Gastrocnemius medialis (tissue), 4 donors: ENCODE measurements at regions not wholly inside any gene's neighbourhood (a gene's known extent, or its start where the extent isn't known, plus 50 kb on each side); places are given as distances from the start of the nearest gene placed in this dataset.

ENCODE experiments used
- ATAC-seq, 2 donors: fragments of 150-250 bp; one replicate each; pipeline ENCODE4 v1.9.1; 2016
- DNase-seq, 2 donors: peaks; one replicate each; pipeline ENCODE4 v3.0.0-alpha.2; 2019
- H3K27ac ChIP-seq, 4 donors: fragments of 200-600 bp; sonication (generic); 1 replicate in 1 of 4; 2 replicates in 3 of 4; pipeline ENCODE4 v1.5.1; 2016 to 2018; ENCODE audit warnings: mild to moderate bottlenecking in 2 of 4, moderate library complexity in 1 of 4
- H3K27me3 ChIP-seq, 3 donors: fragments of 200-600 bp; sonication (generic) in 2 of 3; 1 replicate in 1 of 3; 2 replicates in 2 of 3; pipeline versions ENCODE4 v1.5.1 to v1.6.0; 2016 to 2019; ENCODE audit warnings: mild to moderate bottlenecking in 1 of 3, moderate library complexity in 1 of 3
- H3K36me3 ChIP-seq, 2 donors: fragments of 200-600 bp; sonication (generic) in 1 of 2; one replicate each; pipeline ENCODE4 v1.5.1; 2017 to 2018
- H3K4me1 ChIP-seq, 2 donors: fragments of 200-600 bp; sonication (generic) in 1 of 2; one replicate each; pipeline ENCODE4 v1.5.1; 2016 to 2017; ENCODE audit warnings: mild to moderate bottlenecking in 2 of 2
- H3K4me3 ChIP-seq, 4 donors: fragments of 200-600 bp; sonication (generic) in 3 of 4; 1 replicate in 1 of 4; 2 replicates in 3 of 4; pipeline ENCODE4 v1.5.1; 2016 to 2019; ENCODE audit warnings: mild to moderate bottlenecking in 2 of 4
- H3K9me3 ChIP-seq, 3 donors: fragments of 200-600 bp; sonication (generic) in 2 of 3; 1 replicate in 1 of 3; 2 replicates in 2 of 3; pipeline ENCODE4 v1.5.1; 2016 to 2019
- POLR2A ChIP-seq, 2 donors: fragments of 450-650 bp; IDR thresholded peaks; one replicate each; pipeline ENCODE4 v1.6.1; 2017; ENCODE audit warnings: antibody characterized with exemption in 2 of 2, mild to moderate bottlenecking in 2 of 2, moderate library complexity in 2 of 2
- in situ Hi-C, 4 donors: fragments of 200-750 bp; cut with MboI; loops; one replicate each; pipeline versions ENCODE4 v1.15.0 to v1.8.0; 2017; ENCODE audit warnings: low sequenced_read_pairs in 4 of 4
- intact Hi-C: fragments of 100-400 bp; cut with DNase I; formaldehyde crosslinking; loops from one replicate; pipeline ENCODE4 v1.15.1; 2023; ENCODE audit warnings: low total_unique reads
- TF ChIP-seq, protein P1 (sequence below), 5 experiments: fragments of 450-650 bp in 3 of 5; fragments of 200-600 bp in 2 of 5; sonication (generic) in 2 of 5; IDR thresholded peaks in 4 of 5; conservative IDR thresholded peaks in 1 of 5; 1 replicate in 4 of 5; 2 replicates in 1 of 5; pipeline ENCODE4 v1.5.1; 2016 to 2019; ENCODE audit warnings: antibody characterized with exemption in 5 of 5, mild to moderate bottlenecking in 3 of 5, moderate library complexity in 3 of 5

DNA sequence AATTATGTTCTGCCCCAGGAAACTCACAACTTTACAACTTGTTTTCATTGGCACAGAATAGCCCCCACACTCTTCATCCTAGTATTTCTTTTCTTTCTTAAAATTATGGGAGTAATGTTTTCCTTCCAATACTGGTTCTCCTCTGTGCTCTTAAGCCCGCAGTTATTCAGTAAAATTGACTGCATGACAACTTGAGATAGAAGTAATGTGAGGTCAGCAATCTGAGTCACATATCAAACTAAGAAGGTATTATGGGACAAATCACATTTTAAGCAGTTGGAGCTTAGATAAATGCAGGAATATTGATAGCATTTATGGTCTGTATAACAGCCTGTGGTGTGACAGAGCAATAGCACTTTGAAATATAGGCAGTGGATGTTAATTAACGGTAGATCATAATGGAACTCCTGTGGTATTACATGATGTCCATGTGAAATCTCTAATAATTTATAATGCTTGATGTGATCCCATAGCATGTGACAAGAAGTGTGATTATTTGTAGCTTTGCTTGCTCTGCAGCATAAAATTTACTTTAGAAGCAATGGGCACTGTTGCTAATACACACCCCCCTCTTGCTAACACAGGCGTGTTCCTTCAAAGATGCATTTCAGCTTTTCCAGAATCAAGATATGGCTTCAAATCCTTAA lies 351.4 kb upstream of the CDH20 start:
- Histone ChIP-seq H3K27ac (no peak overlapping the region), H3K27me3 (no peaks in the 10 kb centered on the region), H3K4me3 (no peak overlapping the region), H3K36me3 (no peaks in the 10 kb centered on the region), H3K9me3 (no peaks in the 10 kb centered on the region), H3K4me1 (no peaks in the 10 kb centered on the region)
- ATAC-seq (no peak), DNase-seq (no peak)
- in situ Hi-C loops = no loop called here
- intact Hi-C loops = no loop called here
- TF ChIP-seq, protein P1, sequence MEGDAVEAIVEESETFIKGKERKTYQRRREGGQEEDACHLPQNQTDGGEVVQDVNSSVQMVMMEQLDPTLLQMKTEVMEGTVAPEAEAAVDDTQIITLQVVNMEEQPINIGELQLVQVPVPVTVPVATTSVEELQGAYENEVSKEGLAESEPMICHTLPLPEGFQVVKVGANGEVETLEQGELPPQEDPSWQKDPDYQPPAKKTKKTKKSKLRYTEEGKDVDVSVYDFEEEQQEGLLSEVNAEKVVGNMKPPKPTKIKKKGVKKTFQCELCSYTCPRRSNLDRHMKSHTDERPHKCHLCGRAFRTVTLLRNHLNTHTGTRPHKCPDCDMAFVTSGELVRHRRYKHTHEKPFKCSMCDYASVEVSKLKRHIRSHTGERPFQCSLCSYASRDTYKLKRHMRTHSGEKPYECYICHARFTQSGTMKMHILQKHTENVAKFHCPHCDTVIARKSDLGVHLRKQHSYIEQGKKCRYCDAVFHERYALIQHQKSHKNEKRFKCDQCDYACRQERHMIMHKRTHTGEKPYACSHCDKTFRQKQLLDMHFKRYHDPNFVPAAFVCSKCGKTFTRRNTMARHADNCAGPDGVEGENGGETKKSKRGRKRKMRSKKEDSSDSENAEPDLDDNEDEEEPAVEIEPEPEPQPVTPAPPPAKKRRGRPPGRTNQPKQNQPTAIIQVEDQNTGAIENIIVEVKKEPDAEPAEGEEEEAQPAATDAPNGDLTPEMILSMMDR (IDR thresholded peaks at IDR 0.05 in 4 of 5, conservative IDR thresholded peaks at IDR 0.05 in 1 of 5) = no peak
- no peak for TF ChIP-seq POLR2A (IDR thresholded peaks at IDR 0.05)

GRCh38 chr18:60982329-60982695 lies 350.9 kb upstream of the CDH20 start:
- no peak for TF ChIP-seq POLR2A (IDR thresholded peaks at IDR 0.05)
- TF ChIP-seq, protein P1 (IDR thresholded peaks at IDR 0.05 in 4 of 5, conservative IDR thresholded peaks at IDR 0.05 in 1 of 5) = no peak
- Histone ChIP-seq H3K36me3 (no peaks in the 10 kb centered on the region), H3K4me3 (no peak overlapping the region), H3K27me3 (no peaks in the 10 kb centered on the region), H3K4me1 (no peaks in the 10 kb centered on the region), H3K27ac (no peak overlapping the region), H3K9me3 (no peaks in the 10 kb centered on the region)
- in situ Hi-C loops = no loop called here
- intact Hi-C loops = no loop called here
- ATAC-seq (no peak), DNase-seq (no peak)

GRCh38 chr18:60982928-60983327 lies 350.3 kb upstream of the CDH20 start:
- intact Hi-C loops (no loop called here), in situ Hi-C loops (no loop called here)
- no peak overlapping the region for H3K4me3 ChIP-seq
- DNase-seq (no peak), ATAC-seq (no peak)
- H3K4me1 ChIP-seq = no peaks in the 10 kb centered on the region
- no peaks in the 10 kb centered on the region for H3K9me3 ChIP-seq
- H3K36me3 ChIP-seq = no peaks in the 10 kb centered on the region
- TF ChIP-seq, protein P1 (IDR thresholded peaks at IDR 0.05 in 4 of 5, conservative IDR thresholded peaks at IDR 0.05 in 1 of 5) = no peak
- TF ChIP-seq POLR2A (IDR thresholded peaks at IDR 0.05) = no peak
- H3K27ac ChIP-seq = no peak overlapping the region
- H3K27me3 ChIP-seq = no peaks in the 10 kb centered on the region

DNA sequence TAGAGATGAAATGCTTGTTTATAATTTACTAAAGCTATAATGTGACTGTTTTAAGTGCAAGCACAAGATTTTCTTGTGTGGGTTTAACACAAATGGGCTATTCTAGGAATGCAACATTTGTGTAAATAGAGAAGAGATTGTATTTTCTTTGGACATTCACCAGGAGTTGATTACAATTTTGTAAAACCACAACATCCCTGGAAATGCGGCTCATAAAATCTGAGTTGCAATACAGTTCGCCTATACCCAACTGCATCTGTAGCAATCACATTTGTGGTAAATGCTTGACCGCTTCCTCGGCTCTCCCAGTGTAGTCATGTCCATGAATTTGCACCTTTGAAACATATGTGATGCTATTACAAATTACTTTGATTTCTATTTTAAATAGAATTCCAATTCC lies 348.7 kb upstream of the CDH20 start:
- H3K4me1 ChIP-seq = no peaks in the 10 kb centered on the region
- intact Hi-C loops = no loop called here
- H3K9me3 ChIP-seq = no peaks in the 10 kb centered on the region
- TF ChIP-seq, protein P1 (IDR thresholded peaks at IDR 0.05 in 4 of 5, conservative IDR thresholded peaks at IDR 0.05 in 1 of 5) = no peak
- no peak for TF ChIP-seq POLR2A (IDR thresholded peaks at IDR 0.05)
- ATAC-seq (no peak), DNase-seq (no peak)
- H3K27me3 ChIP-seq = no peaks in the 10 kb centered on the region
- H3K4me3 ChIP-seq = no peak overlapping the region
- H3K27ac ChIP-seq = no peak overlapping the region
- in situ Hi-C loops = no loop called here
- H3K36me3 ChIP-seq = no peaks in the 10 kb centered on the region

DNA sequence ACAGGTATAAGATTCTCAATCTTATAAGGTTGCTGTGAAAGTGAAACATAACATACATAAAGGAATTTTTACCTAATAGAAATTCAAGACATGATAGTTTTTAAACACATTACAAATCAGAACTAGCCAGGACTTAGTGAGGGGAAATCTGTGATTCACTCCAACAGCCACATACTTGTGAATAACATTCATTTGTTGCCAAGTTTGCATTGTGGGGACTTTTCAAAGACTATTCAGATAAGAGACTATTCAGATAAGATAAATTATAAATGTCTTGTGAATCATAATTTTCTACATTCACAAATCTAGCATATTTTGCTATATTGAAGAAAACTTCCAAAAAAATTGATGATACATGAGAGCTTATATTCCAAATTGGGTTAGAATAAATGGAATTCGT lies 345.3 kb upstream of the CDH20 start:
- Histone ChIP-seq H3K4me1 (no peaks in the 10 kb centered on the region), H3K9me3 (no peaks in the 10 kb centered on the region), H3K36me3 (no peaks in the 10 kb centered on the region), H3K27ac (no peak overlapping the region), H3K4me3 (no peak overlapping the region), H3K27me3 (no peaks in the 10 kb centered on the region)
- intact Hi-C loops (no loop called here), in situ Hi-C loops (no loop called here)
- no peak for DNase-seq
- no peak for TF ChIP-seq POLR2A (IDR thresholded peaks at IDR 0.05)
- TF ChIP-seq, protein P1 (IDR thresholded peaks at IDR 0.05 in 4 of 5, conservative IDR thresholded peaks at IDR 0.05 in 1 of 5) = no peak
- ATAC-seq = no peak
